Ishikawa (cell line): ENCODE measurements at regions not wholly inside any gene's neighbourhood (a gene's known extent, or its start where the extent isn't known, plus 50 kb on each side); places are given as distances from the start of the nearest gene placed in this dataset.

Experiments
- CEBPB ChIP-seq: IDR thresholded peaks from 2 replicates; pipeline ENCODE4 v1.6.1; 2012
- CREB1 ChIP-seq: IDR thresholded peaks from 2 replicates; pipeline ENCODE4 v1.6.1; 2012; ENCODE audit warnings: low read depth
- EGR1 ChIP-seq: IDR thresholded peaks from 2 replicates; pipeline ENCODE4 v1.6.1; 2012
- EP300 ChIP-seq: IDR thresholded peaks from 2 replicates; pipeline ENCODE4 v1.6.1; 2012; ENCODE audit warnings: borderline replicate concordance
- FOXM1 ChIP-seq: IDR thresholded peaks from 2 replicates; pipeline ENCODE4 v1.6.1; 2012; ENCODE audit warnings: low read depth, borderline replicate concordance
- NFIC ChIP-seq: IDR thresholded peaks from 2 replicates; pipeline ENCODE4 v1.6.1; 2012
- RAD21 ChIP-seq: IDR thresholded peaks from 2 replicates; pipeline ENCODE4 v1.6.1; 2012; ENCODE audit warnings: low read depth
- REST ChIP-seq: IDR thresholded peaks from 2 replicates; pipeline ENCODE4 v1.6.1; 2012; ENCODE audit warnings: low read depth, mild to moderate bottlenecking
- TAF1 ChIP-seq: IDR thresholded peaks from 2 replicates; pipeline ENCODE4 v1.6.1; 2012; ENCODE audit warnings: low read depth, mild to moderate bottlenecking
- YY1 ChIP-seq: IDR thresholded peaks from 2 replicates; pipeline ENCODE4 v1.6.1; 2012; ENCODE audit warnings: low read depth

DNA sequence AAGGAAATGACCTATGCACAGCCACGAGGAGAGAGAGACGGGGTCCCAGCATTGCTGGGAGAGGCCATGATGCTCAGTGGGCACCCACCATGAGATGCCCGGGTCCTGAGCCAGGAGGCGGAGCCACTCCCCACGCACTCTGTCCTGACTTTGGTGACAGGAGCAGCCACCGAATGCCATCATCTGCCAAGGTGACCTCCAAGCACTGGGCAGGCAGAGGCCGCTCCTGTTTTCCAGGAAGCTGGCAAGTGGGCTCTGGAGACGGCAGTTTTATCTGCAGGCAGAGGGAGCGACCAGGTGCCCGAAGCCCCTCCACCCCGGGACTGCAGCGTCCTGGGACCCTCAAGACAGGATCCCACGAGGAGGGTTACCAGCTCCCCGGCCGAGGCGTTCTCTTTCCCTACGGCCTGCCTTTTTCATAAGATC, 453.9 kb downstream of the BRD1 start:
- no peak for TF ChIP-seq EGR1
- no peak for TF ChIP-seq REST
- TF ChIP-seq TAF1 = no peak
- no peak for TF ChIP-seq RAD21
- TF ChIP-seq YY1 = no peak
- TF ChIP-seq NFIC = no peak
- TF ChIP-seq CEBPB = no peak
- no peak for TF ChIP-seq FOXM1
- TF ChIP-seq EP300 = no peak
- TF ChIP-seq CREB1 = no peak
